ENCODE measurements at regions not wholly inside any gene's neighbourhood (a gene's known extent, or its start where the extent isn't known, plus 50 kb on each side); places are given as distances from the start of the nearest gene placed in this dataset.

GRCh38 chr5:4909086-4909485 is 231.0 kb upstream of the ADAMTS16 start:
- DNase-seq, result no peak

- DNase-seq, result no peak
Observed at GRCh38 chr5:4911646-4912403, 228.3 kb upstream of the ADAMTS16 start.

GRCh38 chr5:4921929-4922328 is 218.2 kb upstream of the ADAMTS16 start:
- no peak for DNase-seq

- no peak for DNase-seq
Observed at GRCh38 chr5:4924577-4924976, 215.6 kb upstream of the ADAMTS16 start.

- DNase-seq, result no peak
Observed at GRCh38 chr5:4927097-4927496, 213.0 kb upstream of the ADAMTS16 start.

GRCh38 chr5:4928409-4928808 is 211.7 kb upstream of the ADAMTS16 start:
- no peak for DNase-seq

GRCh38 chr5:4929092-4929655 is 211.0 kb upstream of the ADAMTS16 start:
- no peak for DNase-seq

- DNase-seq, result no peak
Observed at GRCh38 chr5:4939042-4939781, 200.9 kb upstream of the ADAMTS16 start.

- DNase-seq, result no peak
Observed at GRCh38 chr5:4941161-4941560, 199.0 kb upstream of the ADAMTS16 start.

GRCh38 chr5:4941957-4942830 is 197.9 kb upstream of the ADAMTS16 start:
- no peak for DNase-seq

- no peak for DNase-seq
Observed at GRCh38 chr5:4942831-4943178, 197.3 kb upstream of the ADAMTS16 start.

GRCh38 chr5:4945296-4945695 is 194.8 kb upstream of the ADAMTS16 start:
- no peak for DNase-seq

GRCh38 chr5:4947106-4947505 is 193.0 kb upstream of the ADAMTS16 start:
- DNase-seq, result no peak

GRCh38 chr5:4947893-4948536 is 192.1 kb upstream of the ADAMTS16 start:
- DNase-seq, result no peak

GRCh38 chr5:4949108-4949507 is 191.0 kb upstream of the ADAMTS16 start:
- DNase-seq, result no peak

- DNase-seq, result no peak
Observed at GRCh38 chr5:4953576-4953975, 186.6 kb upstream of the ADAMTS16 start.

- DNase-seq, result no peak
Observed at GRCh38 chr5:4954048-4954447, 186.1 kb upstream of the ADAMTS16 start.

GRCh38 chr5:4963265-4963664 is 176.9 kb upstream of the ADAMTS16 start:
- no peak for DNase-seq

GRCh38 chr5:4969351-4969750 is 170.8 kb upstream of the ADAMTS16 start:
- no peak for DNase-seq

- no peak for DNase-seq
Observed at GRCh38 chr5:4970171-4970570, 170.0 kb upstream of the ADAMTS16 start.

GRCh38 chr5:4976902-4977301 is 163.2 kb upstream of the ADAMTS16 start:
- DNase-seq, result no peak

- DNase-seq, result no peak
Observed at GRCh38 chr5:4977416-4978110, 162.6 kb upstream of the ADAMTS16 start.
